ENCODE measurements at regions not wholly inside any gene's neighbourhood (a gene's known extent, or its start where the extent isn't known, plus 50 kb on each side); places are given as distances from the start of the nearest gene placed in this dataset.

DNA sequence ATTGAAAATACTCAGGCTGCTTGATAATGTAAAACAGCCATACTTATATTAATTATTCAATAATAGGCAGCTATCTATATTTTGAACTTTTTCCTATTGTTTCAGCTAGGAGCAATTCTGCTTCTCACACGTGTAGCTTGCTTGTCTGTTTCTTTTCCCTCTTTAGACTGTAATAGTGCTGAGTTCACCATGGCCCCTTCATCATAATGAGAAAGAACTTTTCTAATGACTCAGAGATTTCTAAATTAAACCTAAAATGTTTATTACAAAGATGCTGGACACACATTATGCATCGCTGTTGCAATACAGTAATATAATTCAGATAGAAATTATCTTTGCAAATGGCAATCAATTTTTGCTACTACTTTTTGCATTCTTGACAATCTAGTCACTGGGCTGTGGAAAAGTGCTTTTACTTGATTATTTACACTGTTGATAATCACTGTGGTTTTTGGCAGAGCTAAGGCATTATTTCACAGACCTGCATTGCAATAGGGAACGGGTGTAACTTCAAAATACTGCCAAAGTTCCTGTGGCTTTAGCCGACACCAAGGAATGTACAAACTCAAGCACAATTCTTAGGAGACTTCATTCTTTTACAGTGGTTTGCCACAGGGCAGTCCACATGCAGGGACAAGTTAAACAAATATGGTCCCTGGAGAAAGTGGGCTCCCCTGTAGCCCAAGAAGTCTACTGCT, 281.0 kb upstream of the TBL1XR1 start:
- TF ChIP-seq, protein P1, sequence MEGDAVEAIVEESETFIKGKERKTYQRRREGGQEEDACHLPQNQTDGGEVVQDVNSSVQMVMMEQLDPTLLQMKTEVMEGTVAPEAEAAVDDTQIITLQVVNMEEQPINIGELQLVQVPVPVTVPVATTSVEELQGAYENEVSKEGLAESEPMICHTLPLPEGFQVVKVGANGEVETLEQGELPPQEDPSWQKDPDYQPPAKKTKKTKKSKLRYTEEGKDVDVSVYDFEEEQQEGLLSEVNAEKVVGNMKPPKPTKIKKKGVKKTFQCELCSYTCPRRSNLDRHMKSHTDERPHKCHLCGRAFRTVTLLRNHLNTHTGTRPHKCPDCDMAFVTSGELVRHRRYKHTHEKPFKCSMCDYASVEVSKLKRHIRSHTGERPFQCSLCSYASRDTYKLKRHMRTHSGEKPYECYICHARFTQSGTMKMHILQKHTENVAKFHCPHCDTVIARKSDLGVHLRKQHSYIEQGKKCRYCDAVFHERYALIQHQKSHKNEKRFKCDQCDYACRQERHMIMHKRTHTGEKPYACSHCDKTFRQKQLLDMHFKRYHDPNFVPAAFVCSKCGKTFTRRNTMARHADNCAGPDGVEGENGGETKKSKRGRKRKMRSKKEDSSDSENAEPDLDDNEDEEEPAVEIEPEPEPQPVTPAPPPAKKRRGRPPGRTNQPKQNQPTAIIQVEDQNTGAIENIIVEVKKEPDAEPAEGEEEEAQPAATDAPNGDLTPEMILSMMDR (IDR thresholded peaks at IDR 0.05; ENCODE audit: extremely low read depth in 1 of 2, insufficient read depth in 1 of 2, low read depth in 1 of 2, low read length in 2 of 2) = no peak
- TF ChIP-seq EZH2 (IDR thresholded peaks at IDR 0.05; ENCODE audit: borderline replicate concordance, low read depth, low read length, severe bottlenecking) (no peak), POLR2AphosphoS5 (IDR thresholded peaks at IDR 0.05; ENCODE audit: insufficient read depth, low read depth, low read length) (no peak), POLR2A (IDR thresholded peaks at IDR 0.05; ENCODE audit: low read depth, low read length) (no peak), JUN (IDR thresholded peaks at IDR 0.05; ENCODE audit: borderline replicate concordance, insufficient read depth, insufficient read length, low read depth) (no peak)
- TF ChIP-seq, protein P2, sequence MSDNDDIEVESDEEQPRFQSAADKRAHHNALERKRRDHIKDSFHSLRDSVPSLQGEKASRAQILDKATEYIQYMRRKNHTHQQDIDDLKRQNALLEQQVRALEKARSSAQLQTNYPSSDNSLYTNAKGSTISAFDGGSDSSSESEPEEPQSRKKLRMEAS (IDR thresholded peaks at IDR 0.05; ENCODE audit: insufficient read depth, insufficient read length) = no peak
